ENCODE measurements at regions not wholly inside any gene's neighbourhood (a gene's known extent, or its start where the extent isn't known, plus 50 kb on each side); places are given as distances from the start of the nearest gene placed in this dataset.

DNA sequence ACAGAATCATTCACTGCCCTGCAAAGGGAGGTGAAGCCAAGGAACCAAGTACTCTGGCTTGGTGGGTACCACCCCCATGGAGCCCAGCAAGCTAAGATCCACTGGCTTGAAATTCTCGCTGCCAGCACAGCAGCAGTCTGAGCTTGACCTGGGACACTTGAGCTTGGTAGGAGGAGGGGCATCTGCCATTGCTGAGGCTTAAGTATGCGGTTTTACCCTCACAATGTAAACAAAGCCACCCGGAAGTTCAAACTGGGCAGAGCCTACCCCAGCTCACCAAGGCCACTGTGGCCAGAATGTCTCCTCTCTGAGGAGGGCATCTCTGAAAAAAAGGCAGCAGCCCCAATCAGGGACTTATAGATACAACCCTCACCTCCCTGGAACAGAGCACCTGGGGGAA is 1050.0 kb upstream of the GHITM start:
- FAIRE-seq (no peak), DNase-seq (ENCODE audit: insufficient read length) (no peak)
- TF ChIP-seq POLR2AphosphoS5 (IDR thresholded peaks at IDR 0.05; ENCODE audit: low read depth, low read length) (no peak), POLR2A (IDR thresholded peaks at IDR 0.05; ENCODE audit: low read depth, low read length) (no peak), TAF1 (IDR thresholded peaks at IDR 0.05; ENCODE audit: borderline replicate concordance, low read depth, low read length) (no peak)

GRCh38 chr10:83104616-83105015 is 1034.7 kb upstream of the GHITM start:
- no peak for FAIRE-seq
- no peak for TF ChIP-seq POLR2A (IDR thresholded peaks at IDR 0.05; ENCODE audit: low read depth, low read length)
- no peak for TF ChIP-seq TAF1 (IDR thresholded peaks at IDR 0.05; ENCODE audit: borderline replicate concordance, low read depth, low read length)
- no peak for TF ChIP-seq POLR2AphosphoS5 (IDR thresholded peaks at IDR 0.05; ENCODE audit: low read depth, low read length)
- no peak for DNase-seq (ENCODE audit: insufficient read length)

- no peak for TF ChIP-seq TAF1 (IDR thresholded peaks at IDR 0.05; ENCODE audit: borderline replicate concordance, low read depth, low read length)
- TF ChIP-seq POLR2AphosphoS5 (IDR thresholded peaks at IDR 0.05; ENCODE audit: low read depth, low read length), result no peak
- no peak for TF ChIP-seq POLR2A (IDR thresholded peaks at IDR 0.05; ENCODE audit: low read depth, low read length)
- DNase-seq (ENCODE audit: insufficient read length), result no peak
- no peak for FAIRE-seq
Measured at GRCh38 chr10:83108565-83109333, 1030.6 kb upstream of the GHITM start.

DNA sequence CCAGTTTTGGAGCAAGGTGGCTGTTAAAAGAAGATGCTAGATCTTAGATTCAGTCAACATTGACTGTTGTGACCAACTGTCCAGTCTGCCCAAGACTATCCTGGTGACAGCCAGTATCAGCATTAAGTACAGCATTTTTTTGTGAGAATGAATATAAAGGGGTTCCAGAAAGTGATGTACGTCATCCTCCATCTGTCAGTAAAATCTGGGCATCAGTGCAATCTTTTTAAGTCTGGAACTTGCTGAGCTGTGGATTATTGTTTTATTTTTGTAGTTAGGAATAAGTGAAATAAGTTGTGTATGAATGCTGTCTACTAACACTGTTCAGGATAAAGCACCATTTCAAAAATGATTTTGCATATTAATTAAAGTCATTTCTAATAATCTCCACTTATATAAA is 1020.0 kb upstream of the GHITM start:
- DNase-seq (ENCODE audit: insufficient read length) (no peak), FAIRE-seq (no peak)
- TF ChIP-seq POLR2A (IDR thresholded peaks at IDR 0.05; ENCODE audit: low read depth, low read length), result no peak
- no peak for TF ChIP-seq TAF1 (IDR thresholded peaks at IDR 0.05; ENCODE audit: borderline replicate concordance, low read depth, low read length)
- TF ChIP-seq POLR2AphosphoS5 (IDR thresholded peaks at IDR 0.05; ENCODE audit: low read depth, low read length), result no peak

GRCh38 chr10:83122336-83122735 is 1017.0 kb upstream of the GHITM start:
- DNase-seq (ENCODE audit: insufficient read length) (no peak), FAIRE-seq (no peak)
- TF ChIP-seq TAF1 (IDR thresholded peaks at IDR 0.05; ENCODE audit: borderline replicate concordance, low read depth, low read length) (no peak), POLR2AphosphoS5 (IDR thresholded peaks at IDR 0.05; ENCODE audit: low read depth, low read length) (no peak), POLR2A (IDR thresholded peaks at IDR 0.05; ENCODE audit: low read depth, low read length) (no peak)

- FAIRE-seq (no peak), DNase-seq (ENCODE audit: insufficient read length) (no peak)
- no peak for TF ChIP-seq TAF1 (IDR thresholded peaks at IDR 0.05; ENCODE audit: borderline replicate concordance, low read depth, low read length)
Measured at GRCh38 chr10:83127942-83128575, 1011.2 kb upstream of the GHITM start.

DNA sequence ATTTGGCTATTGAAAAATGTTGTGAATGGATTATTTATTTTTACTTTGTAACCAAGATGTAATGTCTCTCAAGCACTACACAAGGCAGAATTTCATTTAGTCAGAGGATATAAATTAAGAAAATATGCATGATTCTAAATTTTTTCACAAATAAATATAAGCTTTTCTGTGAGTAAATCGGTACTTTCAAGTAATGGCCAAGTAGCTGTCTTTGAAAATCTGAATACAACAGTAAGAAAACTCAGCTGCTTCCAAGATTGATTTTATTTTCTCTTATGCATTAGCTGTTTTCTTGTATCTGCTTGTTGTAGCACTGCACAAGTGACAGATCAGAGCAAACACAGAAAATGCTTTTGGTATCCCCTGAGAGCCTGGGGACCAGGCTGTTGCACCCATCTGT is 998.5 kb upstream of the GHITM start:
- DNase-seq (ENCODE audit: insufficient read length), result no peak
- no peak for FAIRE-seq
- no peak for TF ChIP-seq POLR2A (IDR thresholded peaks at IDR 0.05; ENCODE audit: low read depth, low read length)
- no peak for TF ChIP-seq POLR2AphosphoS5 (IDR thresholded peaks at IDR 0.05; ENCODE audit: low read depth, low read length)
- TF ChIP-seq TAF1 (IDR thresholded peaks at IDR 0.05; ENCODE audit: borderline replicate concordance, low read depth, low read length), result no peak

GRCh38 chr10:83142074-83142563 is 997.2 kb upstream of the GHITM start:
- TF ChIP-seq TAF1 (IDR thresholded peaks at IDR 0.05; ENCODE audit: borderline replicate concordance, low read depth, low read length) (no peak), POLR2AphosphoS5 (IDR thresholded peaks at IDR 0.05; ENCODE audit: low read depth, low read length) (no peak), POLR2A (IDR thresholded peaks at IDR 0.05; ENCODE audit: low read depth, low read length) (no peak)
- DNase-seq (ENCODE audit: insufficient read length), result no peak
- no peak for FAIRE-seq

DNA sequence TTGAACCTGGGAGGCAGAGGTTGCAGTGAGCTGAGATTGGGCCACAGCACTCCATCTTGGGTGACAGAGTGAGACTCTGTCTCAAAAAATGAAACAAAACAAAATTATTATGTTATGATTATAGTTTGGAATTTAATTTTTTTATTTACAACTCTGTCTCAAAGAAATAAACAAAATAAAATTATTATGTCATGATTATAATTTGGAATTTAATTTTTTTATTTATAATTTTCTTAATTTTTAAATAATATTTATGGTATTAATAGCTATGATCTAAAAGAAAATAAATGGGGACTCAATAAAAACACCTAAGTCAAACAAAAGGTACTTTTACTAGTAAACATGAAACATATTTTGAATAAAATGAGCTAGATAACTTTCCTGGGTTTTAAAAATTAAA is 994.8 kb upstream of the GHITM start:
- DNase-seq (ENCODE audit: insufficient read length), result no peak
- TF ChIP-seq TAF1 (IDR thresholded peaks at IDR 0.05; ENCODE audit: borderline replicate concordance, low read depth, low read length) (no peak), POLR2AphosphoS5 (IDR thresholded peaks at IDR 0.05; ENCODE audit: low read depth, low read length) (no peak), POLR2A (IDR thresholded peaks at IDR 0.05; ENCODE audit: low read depth, low read length) (no peak)
- no peak for FAIRE-seq

DNA sequence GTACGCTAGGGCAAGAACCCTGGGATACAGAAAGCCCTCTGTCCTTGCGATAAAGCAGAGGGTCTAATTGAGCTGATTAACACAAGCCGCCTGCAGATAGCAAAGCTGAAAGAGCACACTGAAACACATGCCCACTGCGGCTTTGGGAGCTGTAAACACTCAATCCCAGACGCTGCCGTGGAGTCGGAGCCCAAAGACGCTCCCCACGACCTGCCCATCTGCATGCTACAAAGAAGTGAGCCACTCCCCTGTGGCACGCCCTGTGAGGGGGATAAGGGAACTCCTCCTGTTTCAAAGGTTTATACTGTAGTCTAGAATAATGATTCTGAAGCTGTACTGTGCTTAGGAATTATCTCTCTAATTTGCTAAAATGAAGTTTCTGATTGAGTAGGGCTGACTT is 985.6 kb upstream of the GHITM start:
- TF ChIP-seq POLR2AphosphoS5 (IDR thresholded peaks at IDR 0.05; ENCODE audit: low read depth, low read length), result no peak
- no peak for TF ChIP-seq TAF1 (IDR thresholded peaks at IDR 0.05; ENCODE audit: borderline replicate concordance, low read depth, low read length)
- no peak for TF ChIP-seq POLR2A (IDR thresholded peaks at IDR 0.05; ENCODE audit: low read depth, low read length)
- no peak for DNase-seq (ENCODE audit: insufficient read length)
- FAIRE-seq, result no peak

DNA sequence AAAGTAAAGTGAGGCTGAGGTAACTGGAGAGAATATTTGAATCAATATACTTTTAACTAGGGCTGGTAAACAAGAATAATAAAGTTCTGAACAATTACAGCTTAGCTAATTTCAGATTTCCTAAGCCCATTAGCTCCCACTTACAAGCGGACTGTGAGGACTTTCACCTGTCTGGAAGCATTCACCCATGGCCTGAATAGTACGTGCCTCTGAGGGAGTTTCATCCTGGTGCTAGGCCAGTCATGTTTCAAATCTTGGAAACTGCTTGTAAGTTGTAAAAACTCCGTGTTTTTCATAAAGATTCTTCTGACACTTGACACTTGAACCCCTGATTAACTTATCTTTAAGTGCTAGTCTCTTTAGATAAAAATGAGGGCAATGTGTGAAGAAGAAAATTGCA is 975.2 kb upstream of the GHITM start:
- FAIRE-seq (no peak), DNase-seq (ENCODE audit: insufficient read length) (no peak)
- no peak for TF ChIP-seq POLR2AphosphoS5 (IDR thresholded peaks at IDR 0.05; ENCODE audit: low read depth, low read length)
- TF ChIP-seq POLR2A (IDR thresholded peaks at IDR 0.05; ENCODE audit: low read depth, low read length), result no peak
- TF ChIP-seq TAF1 (IDR thresholded peaks at IDR 0.05; ENCODE audit: borderline replicate concordance, low read depth, low read length), result no peak

- FAIRE-seq (no peak), DNase-seq (ENCODE audit: insufficient read length) (no peak)
- TF ChIP-seq POLR2AphosphoS5 (IDR thresholded peaks at IDR 0.05; ENCODE audit: low read depth, low read length) (no peak), TAF1 (IDR thresholded peaks at IDR 0.05; ENCODE audit: borderline replicate concordance, low read depth, low read length) (no peak), POLR2A (IDR thresholded peaks at IDR 0.05; ENCODE audit: low read depth, low read length) (no peak)
Measured at GRCh38 chr10:83165265-83165664, 974.0 kb upstream of the GHITM start.
